Adrenal gland (tissue), 9 donors: ENCODE measurements at regions not wholly inside any gene's neighbourhood (a gene's known extent, or its start where the extent isn't known, plus 50 kb on each side); places are given as distances from the start of the nearest gene placed in this dataset.
A peak's percentile ranks its signal among the peaks of the same experiment; 100 is the strongest.

ENCODE experiments used
- DNase-seq, 7 donors: peaks; one replicate each; pipeline ENCODE4 v3.0.0-alpha.2; 2019 to 2020
- H3K27ac ChIP-seq, 5 donors: fragments of 200-600 bp; sonication (generic) in 4 of 5; 1 replicate in 3 of 5; 2 replicates in 2 of 5; pipeline versions ENCODE4 v1.5.1 to v1.8.0; 2016 to 2020; ENCODE audit warnings: mild to moderate bottlenecking in 1 of 5
- H3K27me3 ChIP-seq: fragments of 200-600 bp; 2 replicates; pipeline ENCODE4 v1.8.0; 2021
- H3K36me3 ChIP-seq, 2 donors: fragments of 200-600 bp; replicated peaks in 1 of 2; 1 replicate in 1 of 2; 2 replicates in 1 of 2; pipeline versions ENCODE4 v1.5.1 to v1.8.0; 2018 to 2022
- H3K4me1 ChIP-seq, 2 donors: fragments of 200-600 bp; replicated peaks in 1 of 2; 1 replicate in 1 of 2; 2 replicates in 1 of 2; pipeline versions ENCODE4 v1.5.1 to v1.8.0; 2018 to 2021
- H3K4me3 ChIP-seq, 4 donors: fragments of 200-600 bp; sonication (generic) in 3 of 4; one replicate each; pipeline ENCODE4 v1.5.1; 2016 to 2018
- H3K9me3 ChIP-seq, 3 donors: fragments of 200-600 bp; sonication (generic) in 1 of 3; replicated peaks in 1 of 3; 1 replicate in 2 of 3; 2 replicates in 1 of 3; pipeline versions ENCODE4 v1.5.1 to v1.8.0; 2016 to 2021
- POLR2A ChIP-seq, 2 donors: fragments of 450-650 bp; IDR thresholded peaks; one replicate each; pipeline ENCODE4 v1.6.1; 2017; ENCODE audit warnings: antibody characterized with exemption in 2 of 2, mild to moderate bottlenecking in 2 of 2, moderate library complexity in 1 of 2
- WGBS, 4 donors: extraction: QIAGEN DNeasy Blood & Tissue Kit in 2 of 4; methylation state at CpG; one replicate each; pipeline versions ENCODE4 v1.1.5 to v1.1.7; 2013 to 2017; 5-methylcytosine and 5-hydroxymethylcytosine counted together
- intact Hi-C, 2 donors: fragments of 100-400 bp; cut with DNase I; formaldehyde crosslinking; loops; one replicate each; pipeline versions ENCODE4 v1.14.1 to v1.15.0; 2022 to 2023
- TF ChIP-seq, protein P1 (sequence below), 6 experiments: fragments of 450-650 bp in 4 of 6; fragments of 200-600 bp in 2 of 6; sonication (generic) in 1 of 6; IDR thresholded peaks; 1 replicate in 5 of 6; 2 replicates in 1 of 6; pipeline versions ENCODE4 v1.5.1 to v1.8.0; 2016 to 2021; ENCODE audit warnings: antibody characterized with exemption in 6 of 6, mild to moderate bottlenecking in 2 of 6, moderate library complexity in 1 of 6
- donor health status: healthy with polysubstance abuse.
- donor health status: Bipolar disorder and iron deficiency.
- donor health status: DM: yes; HTN: yes; CAD: no.
- donor health status: DM: no; HTN: no; CAD: no.
- donor health status: DM: no; HTN: no; CAD: no.

DNA sequence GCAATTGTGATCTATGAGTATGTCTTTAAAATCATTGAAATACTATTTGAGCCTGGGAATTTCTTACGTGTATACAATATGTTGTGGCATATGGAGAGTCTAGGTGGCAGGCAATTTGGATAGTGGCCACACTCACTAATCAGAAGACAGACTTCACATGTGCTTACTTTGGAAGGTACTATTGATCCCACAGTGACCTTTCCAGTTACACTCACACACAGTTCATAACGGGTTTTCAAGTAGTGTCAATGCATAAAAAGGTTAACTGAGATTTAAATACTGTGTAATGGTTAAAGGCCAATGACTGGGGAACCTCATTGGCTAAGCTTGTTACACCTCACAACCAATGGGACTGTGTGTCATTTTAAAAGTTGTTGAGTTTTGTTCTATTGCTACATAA, 783.2 kb downstream of the RPA4 start:
- H3K4me3 ChIP-seq: no peak overlapping the region
- H3K36me3 ChIP-seq: no peaks in the 10 kb centered on the region
- intact Hi-C loops: no loop called here
- no peaks in the 10 kb centered on the region for H3K4me1 ChIP-seq
- no peak for DNase-seq
- H3K9me3 ChIP-seq: no peaks in the 10 kb centered on the region
- H3K27ac ChIP-seq: no peak overlapping the region
- TF ChIP-seq POLR2A (IDR thresholded peaks at IDR 0.05): no peak
- TF ChIP-seq, protein P1, sequence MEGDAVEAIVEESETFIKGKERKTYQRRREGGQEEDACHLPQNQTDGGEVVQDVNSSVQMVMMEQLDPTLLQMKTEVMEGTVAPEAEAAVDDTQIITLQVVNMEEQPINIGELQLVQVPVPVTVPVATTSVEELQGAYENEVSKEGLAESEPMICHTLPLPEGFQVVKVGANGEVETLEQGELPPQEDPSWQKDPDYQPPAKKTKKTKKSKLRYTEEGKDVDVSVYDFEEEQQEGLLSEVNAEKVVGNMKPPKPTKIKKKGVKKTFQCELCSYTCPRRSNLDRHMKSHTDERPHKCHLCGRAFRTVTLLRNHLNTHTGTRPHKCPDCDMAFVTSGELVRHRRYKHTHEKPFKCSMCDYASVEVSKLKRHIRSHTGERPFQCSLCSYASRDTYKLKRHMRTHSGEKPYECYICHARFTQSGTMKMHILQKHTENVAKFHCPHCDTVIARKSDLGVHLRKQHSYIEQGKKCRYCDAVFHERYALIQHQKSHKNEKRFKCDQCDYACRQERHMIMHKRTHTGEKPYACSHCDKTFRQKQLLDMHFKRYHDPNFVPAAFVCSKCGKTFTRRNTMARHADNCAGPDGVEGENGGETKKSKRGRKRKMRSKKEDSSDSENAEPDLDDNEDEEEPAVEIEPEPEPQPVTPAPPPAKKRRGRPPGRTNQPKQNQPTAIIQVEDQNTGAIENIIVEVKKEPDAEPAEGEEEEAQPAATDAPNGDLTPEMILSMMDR (IDR thresholded peaks at IDR 0.05): no peak
- 61 to 73% (median 65%) methylated on average over 2 of the region's 2 CpGs for WGBS, 4 donors
- H3K27me3 ChIP-seq: peaks cover 8% of the 10 kb centered on the region

DNA sequence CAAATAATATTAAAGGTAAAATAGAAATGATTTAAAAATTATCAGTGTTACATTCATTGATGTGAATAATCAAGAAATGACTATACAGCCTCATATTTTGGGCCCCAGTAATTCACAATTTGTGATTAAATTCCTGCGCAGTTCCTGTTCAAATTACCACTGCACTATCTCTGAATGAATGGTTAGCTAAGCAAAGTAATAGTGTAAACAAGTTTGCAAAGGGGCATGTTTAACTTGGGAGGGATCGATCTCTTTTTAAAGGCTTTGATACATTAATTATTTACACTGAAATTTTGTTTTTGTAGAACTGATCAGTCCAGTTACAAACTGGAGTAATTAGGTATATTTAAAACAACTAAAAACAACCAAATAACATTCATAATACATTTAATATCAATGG, 784.4 kb downstream of the RPA4 start:
- DNase-seq: no peak
- Histone ChIP-seq H3K4me3 (no peak overlapping the region), H3K27me3 (peaks cover 8% of the 10 kb centered on the region), H3K9me3 (no peaks in the 10 kb centered on the region), H3K4me1 (no peaks in the 10 kb centered on the region), H3K36me3 (no peaks in the 10 kb centered on the region), H3K27ac (no peak overlapping the region)
- TF ChIP-seq, protein P1 (IDR thresholded peaks at IDR 0.05): no peak
- no peak for TF ChIP-seq POLR2A (IDR thresholded peaks at IDR 0.05)
- 87 to 97% (median 90%) methylated on average over 2 of the region's 2 CpGs for WGBS, 4 donors
- intact Hi-C loops: no loop called here

DNA sequence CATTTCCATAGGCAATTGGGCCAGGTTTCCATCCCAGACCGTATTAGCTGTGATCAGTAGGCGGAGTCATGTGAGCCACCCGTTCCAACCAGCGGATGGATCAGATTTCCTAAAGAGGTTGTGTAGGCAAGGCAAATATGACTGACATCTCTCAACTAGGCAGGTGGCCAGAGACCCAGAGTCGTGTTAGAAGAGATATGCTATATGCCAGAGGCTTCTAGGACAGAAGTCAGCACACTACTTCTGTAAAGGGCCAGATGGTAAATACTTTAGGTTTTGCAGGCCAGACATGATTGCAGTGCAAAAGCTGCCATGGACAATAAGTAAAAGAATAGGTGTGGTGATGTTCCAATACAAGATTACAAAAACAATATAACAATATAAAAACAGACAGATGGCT, 788.4 kb downstream of the RPA4 start:
- Histone ChIP-seq H3K27me3 (peaks cover 8% of the 10 kb centered on the region), H3K27ac (no peak overlapping the region), H3K4me3 (no peak overlapping the region), H3K9me3 (no peaks in the 10 kb centered on the region), H3K36me3 (no peaks in the 10 kb centered on the region), H3K4me1 (no peaks in the 10 kb centered on the region)
- intact Hi-C loops: no loop called here
- no peak for TF ChIP-seq POLR2A (IDR thresholded peaks at IDR 0.05)
- TF ChIP-seq, protein P1 (IDR thresholded peaks at IDR 0.05): no peak
- WGBS, 4 donors: 69 to 87% (median 76%) methylated on average over 4 to 5 of the region's 5 CpGs
- DNase-seq: peak in 1 of 7 donors; percentile 62

DNA sequence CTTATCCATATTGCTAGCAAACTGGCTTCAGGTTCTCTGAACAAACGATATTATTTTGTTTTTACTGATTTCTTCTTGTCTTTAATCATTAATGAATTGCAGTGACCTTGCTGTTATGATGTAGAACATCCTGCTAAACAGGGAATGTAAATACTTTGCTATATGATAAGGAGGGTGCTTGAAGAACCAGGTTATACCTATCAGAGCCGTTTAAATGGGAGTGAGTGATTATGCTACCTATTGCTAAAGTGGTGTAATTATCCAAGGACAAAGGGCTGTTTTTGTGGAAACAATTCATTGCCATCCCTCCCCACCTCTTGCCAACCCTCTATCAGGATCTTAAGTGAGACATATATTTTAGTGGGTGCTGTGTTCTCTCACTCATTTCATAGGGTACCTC, 788.9 kb downstream of the RPA4 start:
- Histone ChIP-seq H3K9me3 (no peaks in the 10 kb centered on the region), H3K4me1 (no peaks in the 10 kb centered on the region), H3K27me3 (peaks cover 8% of the 10 kb centered on the region), H3K36me3 (no peaks in the 10 kb centered on the region), H3K4me3 (no peak overlapping the region), H3K27ac (no peak overlapping the region)
- no peak for DNase-seq
- intact Hi-C loops: no loop called here
- 61 to 71% (median 66%) methylated on average over 2 of the region's 2 CpGs for WGBS, 4 donors
- TF ChIP-seq POLR2A (IDR thresholded peaks at IDR 0.05): no peak
- TF ChIP-seq, protein P1 (IDR thresholded peaks at IDR 0.05): no peak
